ENCODE measurements at regions not wholly inside any gene's neighbourhood (a gene's known extent, or its start where the extent isn't known, plus 50 kb on each side); places are given as distances from the start of the nearest gene placed in this dataset.

- no peak overlapping the region for H3K27ac ChIP-seq
- intact Hi-C loops (cut with DNase I): no loop called here
- no peaks in the 10 kb centered on the region for H3K36me3 ChIP-seq
- TF ChIP-seq CTCF (IDR thresholded peaks at IDR 0.05): no peak
- no peak for TF ChIP-seq POLR2A (IDR thresholded peaks at IDR 0.05)
- no peaks in the 10 kb centered on the region for H3K27me3 ChIP-seq
- no peak for DNase-seq
- H3K4me1 ChIP-seq: no peaks in the 10 kb centered on the region
- no peak overlapping the region for H3K4me3 ChIP-seq
- no peaks in the 10 kb centered on the region for H3K9me3 ChIP-seq
Observed at GRCh38 chr4:19171832-19172231, 1079.9 kb upstream of the SLIT2 start.

- intact Hi-C loops (cut with DNase I): no loop called here
- Histone ChIP-seq H3K4me1 (no peaks in the 10 kb centered on the region), H3K27me3 (no peaks in the 10 kb centered on the region), H3K4me3 (no peak overlapping the region), H3K9me3 (no peaks in the 10 kb centered on the region), H3K27ac (no peak overlapping the region), H3K36me3 (no peaks in the 10 kb centered on the region)
- TF ChIP-seq CTCF (IDR thresholded peaks at IDR 0.05): no peak
- TF ChIP-seq POLR2A (IDR thresholded peaks at IDR 0.05): no peak
- no peak for DNase-seq
Observed at GRCh38 chr4:19167311-19167710, 1084.4 kb upstream of the SLIT2 start.

DNA sequence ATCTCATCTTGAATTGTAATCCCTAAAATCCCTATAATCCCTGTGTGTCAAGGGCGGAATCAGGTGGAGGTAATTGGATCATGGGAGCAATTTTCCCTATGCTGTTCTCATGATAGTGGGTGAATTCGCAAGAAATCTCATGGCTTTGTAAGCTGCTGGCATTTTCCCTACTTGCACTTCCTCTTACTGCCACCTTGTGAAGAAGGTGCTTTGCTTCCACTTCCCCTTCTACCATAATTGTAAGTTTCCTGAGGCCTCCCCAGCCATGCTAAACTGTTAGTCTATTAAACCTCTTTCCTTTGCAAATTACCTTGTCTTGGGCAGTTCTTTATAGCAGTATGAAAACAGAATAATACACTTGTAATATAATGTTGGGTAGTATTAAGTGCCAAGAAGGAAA, 1087.4 kb upstream of the SLIT2 start:
- H3K4me3 ChIP-seq: no peak overlapping the region
- no peaks in the 10 kb centered on the region for H3K4me1 ChIP-seq
- DNase-seq: no peak
- H3K27me3 ChIP-seq: no peaks in the 10 kb centered on the region
- no peak for TF ChIP-seq POLR2A (IDR thresholded peaks at IDR 0.05)
- no peak for TF ChIP-seq CTCF (IDR thresholded peaks at IDR 0.05)
- intact Hi-C loops (cut with DNase I): no loop called here
- H3K27ac ChIP-seq: no peak overlapping the region
- WGBS, 2 donors: 77 to 83% methylated on average over 2 of the region's 2 CpGs
- H3K36me3 ChIP-seq: no peaks in the 10 kb centered on the region
- H3K9me3 ChIP-seq: no peaks in the 10 kb centered on the region

- Histone ChIP-seq H3K9me3 (peaks cover 0 to 21% (median 6%) of the 10 kb centered on the region in 3 donors), H3K4me1 (no peaks in the 10 kb centered on the region), H3K27me3 (no peaks in the 10 kb centered on the region), H3K4me3 (no peak overlapping the region), H3K36me3 (no peaks in the 10 kb centered on the region), H3K27ac (no peak overlapping the region)
- intact Hi-C loops (cut with DNase I): no loop called here
- WGBS, 2 donors: 49 to 62% methylated on average over 3 of the region's 3 CpGs
- DNase-seq: no peak
- TF ChIP-seq CTCF (IDR thresholded peaks at IDR 0.05): no peak
- no peak for TF ChIP-seq POLR2A (IDR thresholded peaks at IDR 0.05)
Observed at GRCh38 chr4:19159874-19160273, 1091.8 kb upstream of the SLIT2 start.

DNA sequence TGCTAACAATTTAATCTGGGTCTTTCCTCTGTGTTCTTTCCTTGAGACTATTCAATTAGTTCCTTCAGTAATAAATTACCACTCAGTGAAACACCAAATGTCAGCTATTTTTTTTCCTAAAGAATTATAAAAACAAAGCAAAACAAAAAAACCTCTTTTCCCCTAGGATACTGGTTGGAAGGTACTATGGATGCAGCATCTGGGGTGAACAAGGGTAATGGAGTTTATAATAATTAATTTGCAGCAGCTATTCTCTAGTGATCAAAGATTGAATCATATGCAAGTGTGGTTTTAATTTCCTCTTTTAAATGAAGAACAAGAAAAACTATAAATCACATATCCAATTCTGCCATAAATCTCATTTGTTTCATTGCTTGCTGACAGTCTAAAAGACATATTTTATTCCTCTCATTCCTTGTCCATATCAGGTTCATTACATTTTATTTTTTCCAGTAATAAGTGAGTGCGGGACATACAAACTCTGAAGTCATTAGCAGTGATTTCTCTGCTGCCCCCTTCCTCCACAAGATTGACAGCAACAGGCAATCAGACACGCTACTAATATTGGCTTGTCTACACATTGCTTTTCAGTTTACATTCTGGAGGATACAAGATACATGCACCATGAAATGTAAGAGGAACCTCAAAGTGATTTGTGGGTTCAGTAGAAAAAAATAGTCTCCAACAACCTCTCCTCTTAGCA, 1093.4 kb upstream of the SLIT2 start:
- TF ChIP-seq POLR2A (IDR thresholded peaks at IDR 0.05) (no peak), CTCF (IDR thresholded peaks at IDR 0.05) (no peak)
- peaks cover 0 to 25% (median 6%) of the 10 kb centered on the region in 3 donors for H3K9me3 ChIP-seq
- intact Hi-C loops (cut with DNase I): no loop called here
- no peaks in the 10 kb centered on the region for H3K36me3 ChIP-seq
- DNase-seq: no peak
- no peak overlapping the region for H3K27ac ChIP-seq
- no peaks in the 10 kb centered on the region for H3K27me3 ChIP-seq
- no peaks in the 10 kb centered on the region for H3K4me1 ChIP-seq
- no peak overlapping the region for H3K4me3 ChIP-seq
- WGBS, 2 donors: 60 to 79% methylated on average over 2 of the region's 2 CpGs

All from esophagus squamous epithelium (tissue), 5 donors.